ENCODE measurements at regions not wholly inside any gene's neighbourhood (a gene's known extent, or its start where the extent isn't known, plus 50 kb on each side); places are given as distances from the start of the nearest gene placed in this dataset.

DNA sequence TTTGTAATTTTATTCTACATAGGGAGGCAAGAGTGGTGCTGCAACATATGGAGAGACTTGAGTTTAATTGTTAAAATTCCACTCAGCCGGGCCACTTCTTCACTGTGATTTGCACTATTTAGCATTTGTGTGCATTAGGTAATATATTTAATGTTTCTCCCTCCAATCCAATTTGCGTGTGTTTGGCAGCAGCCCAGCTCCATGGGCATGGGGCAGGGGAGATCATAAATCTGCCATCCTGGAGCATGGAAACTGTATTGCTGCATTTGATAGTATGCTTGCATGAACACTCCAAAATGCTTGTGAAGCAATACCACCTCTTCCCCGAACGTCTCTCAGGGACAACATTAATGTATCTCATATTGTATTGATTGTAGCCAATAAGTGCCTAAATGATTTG, 339.1 kb upstream of the RBFOX1 start:
- no peak for DNase-seq (ENCODE audit: extremely low spot score)
- TF ChIP-seq, protein P1, sequence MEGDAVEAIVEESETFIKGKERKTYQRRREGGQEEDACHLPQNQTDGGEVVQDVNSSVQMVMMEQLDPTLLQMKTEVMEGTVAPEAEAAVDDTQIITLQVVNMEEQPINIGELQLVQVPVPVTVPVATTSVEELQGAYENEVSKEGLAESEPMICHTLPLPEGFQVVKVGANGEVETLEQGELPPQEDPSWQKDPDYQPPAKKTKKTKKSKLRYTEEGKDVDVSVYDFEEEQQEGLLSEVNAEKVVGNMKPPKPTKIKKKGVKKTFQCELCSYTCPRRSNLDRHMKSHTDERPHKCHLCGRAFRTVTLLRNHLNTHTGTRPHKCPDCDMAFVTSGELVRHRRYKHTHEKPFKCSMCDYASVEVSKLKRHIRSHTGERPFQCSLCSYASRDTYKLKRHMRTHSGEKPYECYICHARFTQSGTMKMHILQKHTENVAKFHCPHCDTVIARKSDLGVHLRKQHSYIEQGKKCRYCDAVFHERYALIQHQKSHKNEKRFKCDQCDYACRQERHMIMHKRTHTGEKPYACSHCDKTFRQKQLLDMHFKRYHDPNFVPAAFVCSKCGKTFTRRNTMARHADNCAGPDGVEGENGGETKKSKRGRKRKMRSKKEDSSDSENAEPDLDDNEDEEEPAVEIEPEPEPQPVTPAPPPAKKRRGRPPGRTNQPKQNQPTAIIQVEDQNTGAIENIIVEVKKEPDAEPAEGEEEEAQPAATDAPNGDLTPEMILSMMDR (IDR thresholded peaks at IDR 0.05; ENCODE audit: control extremely low read depth, extremely low read depth, low read depth, missing control alignments) = no peak
- CTCF ChIA-PET = interaction anchor here (0.9 to 1.6 kb wide), 2 partner anchors 29 to 31 kb away, joined by 3 read pairs; no protein-coding TSS in a partner anchor
- POLR2A ChIA-PET = no interaction called here

DNA sequence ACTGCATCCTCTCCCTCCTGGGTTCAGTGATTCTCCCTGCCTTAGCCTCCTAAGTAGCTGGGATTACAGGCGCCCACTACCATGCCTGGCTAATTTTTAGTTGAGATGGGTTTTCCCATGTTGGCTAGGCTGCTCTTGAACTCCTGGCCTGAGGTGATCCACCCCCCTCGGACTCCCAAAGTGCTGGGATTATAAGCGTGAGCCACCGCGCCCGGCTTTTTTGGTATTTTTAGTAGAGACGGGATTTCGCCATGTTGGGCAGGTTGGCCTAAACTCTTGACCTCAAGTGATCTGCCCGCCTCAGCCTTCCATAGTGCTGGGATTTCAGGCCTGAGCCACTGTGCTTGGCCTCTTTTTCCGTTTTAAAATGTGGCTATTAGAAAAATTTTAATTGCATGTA, 343.8 kb upstream of the RBFOX1 start:
- ChIA-PET CTCF (no interaction called here), POLR2A (no interaction called here)
- no peak for DNase-seq (ENCODE audit: extremely low spot score)
- TF ChIP-seq, protein P1 (IDR thresholded peaks at IDR 0.05; ENCODE audit: control extremely low read depth, extremely low read depth, low read depth, missing control alignments) = no peak

DNA sequence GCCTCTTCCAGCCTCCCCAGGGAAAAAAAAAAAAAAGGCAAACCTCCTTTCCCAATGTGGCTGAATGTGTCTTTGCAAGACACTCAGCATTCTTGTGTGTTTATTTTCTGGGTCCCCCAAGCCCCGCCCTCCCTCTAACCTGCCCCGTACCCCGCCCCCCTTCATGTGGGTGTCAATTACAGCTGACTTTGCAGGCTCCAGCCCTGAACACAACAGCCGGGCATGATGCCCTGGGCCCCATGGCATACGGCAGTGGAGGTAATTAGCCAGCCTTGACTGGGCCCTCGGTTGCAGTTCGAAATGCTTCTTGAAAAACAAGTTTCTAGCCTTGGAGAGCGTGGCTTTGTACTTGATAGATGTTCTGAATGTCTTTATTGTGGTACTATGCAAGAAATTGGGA, 354.7 kb upstream of the RBFOX1 start:
- TF ChIP-seq, protein P1 (IDR thresholded peaks at IDR 0.05; ENCODE audit: control extremely low read depth, extremely low read depth, low read depth, missing control alignments) = no peak
- DNase-seq (ENCODE audit: extremely low spot score) = no peak
- CTCF ChIA-PET = no interaction called here
- POLR2A ChIA-PET = no interaction called here

DNA sequence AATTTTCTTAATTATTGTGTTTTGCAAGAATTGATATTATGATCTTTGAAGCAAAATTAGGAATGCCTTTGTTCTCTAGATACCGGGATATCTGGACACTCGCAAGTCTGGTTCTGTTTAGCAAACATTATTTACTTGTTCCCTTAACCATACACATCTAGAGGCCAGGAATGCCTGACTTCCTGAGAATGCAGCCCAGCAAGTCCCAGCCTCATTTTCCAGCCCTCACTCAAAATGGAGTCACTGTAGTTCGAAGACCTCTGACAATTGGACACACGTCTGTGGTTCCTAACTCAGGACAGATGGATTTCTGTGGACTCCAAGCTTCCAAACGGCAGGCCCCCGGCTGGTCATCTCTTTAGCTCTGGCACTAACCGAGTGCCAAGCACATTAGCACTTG, 355.4 kb upstream of the RBFOX1 start:
- DNase-seq (ENCODE audit: extremely low spot score) = no peak
- TF ChIP-seq, protein P1 (IDR thresholded peaks at IDR 0.05; ENCODE audit: control extremely low read depth, extremely low read depth, low read depth, missing control alignments) = no peak
- ChIA-PET POLR2A (no interaction called here), CTCF (no interaction called here)

DNA sequence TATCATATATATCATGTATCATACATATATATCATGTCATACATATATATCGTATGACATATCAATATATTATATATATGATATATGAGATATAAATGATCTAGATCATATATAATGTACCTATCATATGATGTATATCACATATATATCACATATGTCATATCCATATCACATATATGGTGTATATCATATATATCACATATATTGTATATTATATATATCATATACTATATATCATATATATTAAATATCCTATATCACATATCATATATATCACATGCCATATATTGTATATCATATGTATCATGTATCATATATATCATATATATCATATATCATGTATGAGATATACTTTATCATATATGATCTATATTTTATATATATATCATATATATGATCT, 355.9 kb upstream of the RBFOX1 start:
- ChIA-PET POLR2A (no interaction called here), CTCF (no interaction called here)
- no peak for DNase-seq (ENCODE audit: extremely low spot score)

DNA sequence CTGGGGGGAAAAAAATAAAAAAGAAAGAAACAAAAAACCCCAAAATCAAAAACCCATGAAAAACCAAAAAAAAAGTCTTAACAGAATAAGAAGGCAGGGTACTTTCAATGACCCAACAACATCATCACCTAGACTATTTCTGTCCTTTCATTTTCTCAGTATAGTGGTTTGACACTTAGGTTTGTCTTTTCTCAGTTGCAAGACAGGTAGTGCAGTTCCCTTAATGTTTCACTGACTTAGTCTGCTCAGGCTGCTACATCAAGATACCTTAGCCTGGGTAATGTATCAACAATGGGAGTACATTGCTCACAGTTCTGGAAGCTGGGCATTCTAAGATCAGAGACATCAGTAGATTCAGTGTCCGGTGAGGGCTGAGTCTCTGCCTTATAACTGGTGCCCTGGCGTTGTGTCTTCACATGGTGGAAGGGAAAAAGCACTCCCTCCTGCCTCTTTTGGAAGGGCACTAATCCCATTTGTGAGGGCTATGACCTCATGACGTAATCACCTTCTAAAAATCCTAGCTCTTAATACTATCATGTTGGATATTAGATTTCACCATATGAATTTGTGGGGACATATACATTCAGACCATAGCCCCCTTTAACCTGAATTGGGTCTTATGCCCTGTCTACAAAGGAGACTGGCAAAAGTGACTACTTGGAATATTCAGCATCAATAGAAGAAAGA, 362.3 kb upstream of the RBFOX1 start:
- no peak for DNase-seq (ENCODE audit: extremely low spot score)
- ChIA-PET POLR2A (no interaction called here), CTCF (no interaction called here)
- TF ChIP-seq, protein P1 (IDR thresholded peaks at IDR 0.05; ENCODE audit: control extremely low read depth, extremely low read depth, low read depth, missing control alignments) = no peak

More for the DNA sequence above, 355.9 kb upstream of the RBFOX1 start:
- TF ChIP-seq, protein P1 (IDR thresholded peaks at IDR 0.05; ENCODE audit: control extremely low read depth, extremely low read depth, low read depth, missing control alignments) = no peak
